ENCODE measurements at regions not wholly inside any gene's neighbourhood (a gene's known extent, or its start where the extent isn't known, plus 50 kb on each side); places are given as distances from the start of the nearest gene placed in this dataset.
A peak's percentile ranks its signal among the peaks of the same experiment; 100 is the strongest.

GRCh38 chr2:203789618-203790017, 78.0 kb upstream of the CTLA4 start:
- TF ChIP-seq GATA1 (IDR thresholded peaks at IDR 0.05; ENCODE audit: low read depth, low read length) (no peak), POLR2A (IDR thresholded peaks at IDR 0.05; ENCODE audit: low read length) (no peak)
- DNase-seq, result no peak

- TF ChIP-seq GATA1 (IDR thresholded peaks at IDR 0.05; ENCODE audit: low read depth, low read length) (no peak), POLR2A (IDR thresholded peaks at IDR 0.05; ENCODE audit: low read length) (no peak)
- DNase-seq, result no peak
Measured at GRCh38 chr2:203790134-203790852, 77.3 kb upstream of the CTLA4 start.

- TF ChIP-seq POLR2A (IDR thresholded peaks at IDR 0.05; ENCODE audit: low read length) (no peak), GATA1 (IDR thresholded peaks at IDR 0.05; ENCODE audit: low read depth, low read length) (no peak)
- no peak for DNase-seq
Measured at GRCh38 chr2:203796248-203797010, 71.1 kb upstream of the CTLA4 start.

- no peak for TF ChIP-seq GATA1 (IDR thresholded peaks at IDR 0.05; ENCODE audit: low read depth, low read length)
- TF ChIP-seq POLR2A (IDR thresholded peaks at IDR 0.05; ENCODE audit: low read length), result no peak
- no peak for DNase-seq
Measured at GRCh38 chr2:203797276-203797675, 70.3 kb upstream of the CTLA4 start.

GRCh38 chr2:203797712-203798111, 69.9 kb upstream of the CTLA4 start:
- no peak for TF ChIP-seq POLR2A (IDR thresholded peaks at IDR 0.05; ENCODE audit: low read length)
- no peak for TF ChIP-seq GATA1 (IDR thresholded peaks at IDR 0.05; ENCODE audit: low read depth, low read length)
- no peak for DNase-seq

- TF ChIP-seq GATA1 (IDR thresholded peaks at IDR 0.05; ENCODE audit: low read depth, low read length) (no peak), POLR2A (IDR thresholded peaks at IDR 0.05; ENCODE audit: low read length) (no peak)
Measured at GRCh38 chr2:203798296-203799087, 69.1 kb upstream of the CTLA4 start.

GRCh38 chr2:203799908-203800307, 67.7 kb upstream of the CTLA4 start:
- no peak for DNase-seq
- TF ChIP-seq POLR2A (IDR thresholded peaks at IDR 0.05; ENCODE audit: low read length), result no peak
- no peak for TF ChIP-seq GATA1 (IDR thresholded peaks at IDR 0.05; ENCODE audit: low read depth, low read length)

More at GRCh38 chr2:203798296-203799087, 69.1 kb upstream of the CTLA4 start:
- no peak for DNase-seq

- no peak for DNase-seq
- no peak for TF ChIP-seq GATA1 (IDR thresholded peaks at IDR 0.05; ENCODE audit: low read depth, low read length)
- no peak for TF ChIP-seq POLR2A (IDR thresholded peaks at IDR 0.05; ENCODE audit: low read length)
Measured at GRCh38 chr2:203800783-203801182, 66.8 kb upstream of the CTLA4 start.

- DNase-seq, result no peak
Measured at GRCh38 chr2:203802342-203803052, 65.1 kb upstream of the CTLA4 start.

GRCh38 chr2:203803053-203803429, 64.5 kb upstream of the CTLA4 start:
- no peak for DNase-seq
- TF ChIP-seq POLR2A (IDR thresholded peaks at IDR 0.05; ENCODE audit: low read length) (no peak), GATA1 (IDR thresholded peaks at IDR 0.05; ENCODE audit: low read depth, low read length) (no peak)

More at GRCh38 chr2:203802342-203803052, 65.1 kb upstream of the CTLA4 start:
- no peak for TF ChIP-seq GATA1 (IDR thresholded peaks at IDR 0.05; ENCODE audit: low read depth, low read length)
- no peak for TF ChIP-seq POLR2A (IDR thresholded peaks at IDR 0.05; ENCODE audit: low read length)

GRCh38 chr2:203804070-203804469, 63.5 kb upstream of the CTLA4 start:
- no peak for DNase-seq

GRCh38 chr2:203804764-203805485, 62.6 kb upstream of the CTLA4 start:
- TF ChIP-seq GATA1 (IDR thresholded peaks at IDR 0.05; ENCODE audit: low read depth, low read length) (no peak), POLR2A (IDR thresholded peaks at IDR 0.05; ENCODE audit: low read length) (no peak)
- DNase-seq, result peak in 1 of 2 experiments; percentile 27

More at GRCh38 chr2:203804070-203804469, 63.5 kb upstream of the CTLA4 start:
- TF ChIP-seq POLR2A (IDR thresholded peaks at IDR 0.05; ENCODE audit: low read length), result no peak
- no peak for TF ChIP-seq GATA1 (IDR thresholded peaks at IDR 0.05; ENCODE audit: low read depth, low read length)

- DNase-seq, result no peak
Measured at GRCh38 chr2:203805486-203805838, 62.1 kb upstream of the CTLA4 start.

More at GRCh38 chr2:203805486-203805838, 62.1 kb upstream of the CTLA4 start:
- no peak for TF ChIP-seq GATA1 (IDR thresholded peaks at IDR 0.05; ENCODE audit: low read depth, low read length)
- no peak for TF ChIP-seq POLR2A (IDR thresholded peaks at IDR 0.05; ENCODE audit: low read length)
